ENCODE measurements at regions not wholly inside any gene's neighbourhood (a gene's known extent, or its start where the extent isn't known, plus 50 kb on each side); places are given as distances from the start of the nearest gene placed in this dataset.

- TF ChIP-seq ZNF462 (CRISPR knock-in tag; IDR thresholded peaks at IDR 0.05), result no peak
Measured at GRCh38 chr1:87203904-87204303, 124.8 kb upstream of the LMO4 start (continued).

DNA sequence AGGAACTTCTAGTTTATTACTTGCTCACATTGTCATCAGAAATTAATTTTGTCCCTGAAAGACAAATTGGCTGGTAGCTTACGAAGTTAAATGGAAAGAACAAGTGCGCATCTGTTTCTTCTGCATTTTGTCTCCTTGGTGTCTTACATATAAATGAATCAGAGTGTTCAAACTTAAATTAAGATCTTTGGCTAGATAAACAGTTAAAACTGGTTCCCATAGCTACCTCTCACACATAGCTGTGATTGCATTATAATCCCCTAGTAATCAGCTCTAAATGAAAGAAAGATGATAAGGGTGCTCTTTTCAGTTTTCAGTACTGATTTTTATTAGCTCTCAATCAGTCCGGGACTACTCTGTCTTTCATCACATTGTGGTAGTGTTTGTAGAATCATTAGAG, 124.2 kb upstream of the LMO4 start:
- no peaks in the 10 kb centered on the region for H3K36me3 Mint-ChIP-seq (ENCODE audit: low read depth)
- no peak for DNase-seq (ENCODE audit: low spot score)
- TF ChIP-seq CTCF (conservative IDR thresholded peaks at IDR 0.05; ENCODE audit: low read depth in 2 of 2) (no peak), CREB1 (CRISPR knock-in tag; IDR thresholded peaks at IDR 0.05; ENCODE audit: low read depth) (no peak), ZNF114 (CRISPR knock-in tag; IDR thresholded peaks at IDR 0.05) (no peak), POLR2AphosphoS5 (IDR thresholded peaks at IDR 0.05; ENCODE audit: low read depth) (no peak), STAT1 (IDR thresholded peaks at IDR 0.05; ENCODE audit: unreplicated experiment) (no peak), ZNF331 (CRISPR knock-in tag; IDR thresholded peaks at IDR 0.05; ENCODE audit: low read depth) (no peak), NANOG (IDR thresholded peaks at IDR 0.05; ENCODE audit: borderline replicate concordance) (no peak), JUNB (IDR thresholded peaks at IDR 0.05; ENCODE audit: unreplicated experiment) (no peak), EZH2 (IDR thresholded peaks at IDR 0.05; ENCODE audit: low read depth, unreplicated experiment) (no peak)

More for the DNA sequence above, 124.2 kb upstream of the LMO4 start:
- Histone ChIP-seq H3F3A (replicated peaks; ENCODE audit: low read depth) (no peaks in the 10 kb centered on the region), H4K20me1 (replicated peaks; ENCODE audit: insufficient read depth) (no peaks in the 10 kb centered on the region), H3K36me3 (ENCODE audit: insufficient read depth) (no peaks in the 10 kb centered on the region), H2AFZ (no peak overlapping the region), H3K27me3 (ENCODE audit: insufficient read depth) (no peaks in the 10 kb centered on the region), H3K27ac (ENCODE audit: low read depth) (no peak overlapping the region), H3K4me3 (no peak overlapping the region), H3K4me2 (no peak overlapping the region), H3K4me1 (ENCODE audit: insufficient read depth) (peaks cover 7% of the 10 kb centered on the region), H3K9me2 (ENCODE audit: insufficient read depth) (peaks cover 17% of the 10 kb centered on the region), H3K79me2 (replicated peaks; ENCODE audit: insufficient read depth) (no peaks in the 10 kb centered on the region)
- Mint-ChIP-seq H3K4me3 (no peak overlapping the region), H3K27me3 (ENCODE audit: insufficient read depth, low read depth, poor library complexity) (peaks cover 4% of the 10 kb centered on the region), H3K4me1 (peaks cover 31% of the 10 kb centered on the region), H3K27ac (no peak overlapping the region), H3K9me3 (no peaks in the 10 kb centered on the region)
- no peak for ATAC-seq

All from GM23338 (cell line).